ENCODE measurements at regions not wholly inside any gene's neighbourhood (a gene's known extent, or its start where the extent isn't known, plus 50 kb on each side); places are given as distances from the start of the nearest gene placed in this dataset.
A peak's percentile ranks its signal among the peaks of the same experiment; 100 is the strongest.

- H3K9me3 ChIP-seq = no peaks in the 10 kb centered on the region
- no peaks in the 10 kb centered on the region for H3K27me3 ChIP-seq (replicated peaks; ENCODE audit: insufficient read depth)
- ATAC-seq (ENCODE audit: insufficient number of reproducible peaks, low FRiP score, low read depth) = no peak
- no peak overlapping the region for H3K27ac ChIP-seq
- DNase-seq (ENCODE audit: low spot score) = no peak
- no peaks in the 10 kb centered on the region for H3K36me3 ChIP-seq
- no peak overlapping the region for H3K4me3 ChIP-seq
- TF ChIP-seq CTCF (IDR thresholded peaks at IDR 0.05) = no peak
- no peaks in the 10 kb centered on the region for H3K4me1 ChIP-seq (ENCODE audit: control insufficient read depth in 1 of 2, low read depth in 2 of 2)
Observed at GRCh38 chr1:79355090-79355489, 348.6 kb upstream of the ADGRL4 start.

DNA sequence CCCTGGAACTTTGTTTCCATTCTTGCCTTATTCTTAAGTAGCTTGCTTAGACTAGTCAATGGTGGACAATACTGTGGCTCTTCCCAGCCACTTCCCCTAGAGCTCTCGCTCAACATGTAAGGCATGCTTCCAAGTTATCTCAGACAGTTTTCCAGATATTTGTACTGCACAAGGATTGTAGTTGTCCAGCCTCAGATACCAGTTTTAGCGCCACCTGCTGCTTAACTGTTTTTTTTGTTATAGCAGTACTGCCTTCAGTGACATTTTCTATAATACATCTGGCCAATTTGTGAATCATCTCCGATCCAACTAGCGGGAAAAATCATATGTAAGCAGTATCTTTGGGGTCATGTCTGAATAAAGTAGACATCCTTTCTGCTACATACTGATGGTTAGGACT is 346.7 kb upstream of the ADGRL4 start:
- Histone ChIP-seq H3K27ac (no peak overlapping the region), H3K4me3 (no peak overlapping the region), H3K9me3 (no peaks in the 10 kb centered on the region), H3K27me3 (replicated peaks; ENCODE audit: insufficient read depth) (no peaks in the 10 kb centered on the region), H3K36me3 (no peaks in the 10 kb centered on the region), H3K4me1 (ENCODE audit: control insufficient read depth in 1 of 2, low read depth in 2 of 2) (no peaks in the 10 kb centered on the region)
- DNase-seq (ENCODE audit: low spot score) (no peak), ATAC-seq (ENCODE audit: insufficient number of reproducible peaks, low FRiP score, low read depth) (peak; percentile 83)
- TF ChIP-seq CTCF (IDR thresholded peaks at IDR 0.05) = peak; percentile 30

GRCh38 chr1:79326875-79327274 is 320.3 kb upstream of the ADGRL4 start:
- Histone ChIP-seq H3K27ac (no peak overlapping the region), H3K4me3 (no peak overlapping the region), H3K36me3 (no peaks in the 10 kb centered on the region), H3K9me3 (no peaks in the 10 kb centered on the region), H3K4me1 (ENCODE audit: control insufficient read depth in 1 of 2, low read depth in 2 of 2) (peaks cover 3 to 4% of the 10 kb centered on the region in 2 donors), H3K27me3 (replicated peaks; ENCODE audit: insufficient read depth) (no peaks in the 10 kb centered on the region)
- DNase-seq (ENCODE audit: low spot score) (no peak), ATAC-seq (ENCODE audit: insufficient number of reproducible peaks, low FRiP score, low read depth) (no peak)
- no peak for TF ChIP-seq CTCF (IDR thresholded peaks at IDR 0.05)

DNA sequence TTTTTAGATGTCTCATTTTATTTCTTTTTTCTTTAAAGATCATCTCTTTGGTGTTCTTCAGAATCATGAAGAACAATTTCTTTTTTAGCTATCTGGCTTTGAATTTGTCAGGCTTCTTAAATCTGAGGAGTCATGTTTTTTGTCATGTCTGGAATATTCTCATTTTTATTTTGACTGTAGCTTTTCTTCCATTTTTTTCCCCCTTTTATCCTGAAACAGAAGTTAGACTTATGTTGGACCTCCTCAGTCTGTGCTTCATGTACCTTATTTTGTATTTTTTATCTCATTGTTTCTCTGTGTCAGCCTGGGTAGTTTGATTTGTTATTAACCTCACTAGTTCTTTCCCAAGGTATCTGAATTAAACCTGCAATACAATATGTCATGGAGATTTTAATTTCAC is 319.2 kb upstream of the ADGRL4 start:
- ATAC-seq (ENCODE audit: insufficient number of reproducible peaks, low FRiP score, low read depth) (no peak), DNase-seq (ENCODE audit: low spot score) (no peak)
- Histone ChIP-seq H3K27me3 (replicated peaks; ENCODE audit: insufficient read depth) (no peaks in the 10 kb centered on the region), H3K27ac (no peak overlapping the region), H3K36me3 (no peaks in the 10 kb centered on the region), H3K4me3 (no peak overlapping the region), H3K4me1 (ENCODE audit: control insufficient read depth in 1 of 2, low read depth in 2 of 2) (peaks cover 3 to 4% of the 10 kb centered on the region in 2 donors), H3K9me3 (no peaks in the 10 kb centered on the region)
- no peak for TF ChIP-seq CTCF (IDR thresholded peaks at IDR 0.05)

GRCh38 chr1:79325126-79325525 is 318.6 kb upstream of the ADGRL4 start:
- H3K9me3 ChIP-seq = no peaks in the 10 kb centered on the region
- no peaks in the 10 kb centered on the region for H3K36me3 ChIP-seq
- ATAC-seq (ENCODE audit: insufficient number of reproducible peaks, low FRiP score, low read depth) = no peak
- TF ChIP-seq CTCF (IDR thresholded peaks at IDR 0.05) = no peak
- H3K27ac ChIP-seq = no peak overlapping the region
- peaks cover 3 to 4% of the 10 kb centered on the region in 2 donors for H3K4me1 ChIP-seq (ENCODE audit: control insufficient read depth in 1 of 2, low read depth in 2 of 2)
- no peak for DNase-seq (ENCODE audit: low spot score)
- H3K4me3 ChIP-seq = no peak overlapping the region
- no peaks in the 10 kb centered on the region for H3K27me3 ChIP-seq (replicated peaks; ENCODE audit: insufficient read depth)
